ENCODE measurements at regions not wholly inside any gene's neighbourhood (a gene's known extent, or its start where the extent isn't known, plus 50 kb on each side); places are given as distances from the start of the nearest gene placed in this dataset.

GRCh38 chr2:42978887-42979415 is 186.6 kb upstream of the HAAO start:
- TF ChIP-seq CTCF (IDR thresholded peaks at IDR 0.05), result no peak
- no peak for TF ChIP-seq POLR2A (IDR thresholded peaks at IDR 0.05)
